ENCODE measurements at regions not wholly inside any gene's neighbourhood (a gene's known extent, or its start where the extent isn't known, plus 50 kb on each side); places are given as distances from the start of the nearest gene placed in this dataset.

DNA sequence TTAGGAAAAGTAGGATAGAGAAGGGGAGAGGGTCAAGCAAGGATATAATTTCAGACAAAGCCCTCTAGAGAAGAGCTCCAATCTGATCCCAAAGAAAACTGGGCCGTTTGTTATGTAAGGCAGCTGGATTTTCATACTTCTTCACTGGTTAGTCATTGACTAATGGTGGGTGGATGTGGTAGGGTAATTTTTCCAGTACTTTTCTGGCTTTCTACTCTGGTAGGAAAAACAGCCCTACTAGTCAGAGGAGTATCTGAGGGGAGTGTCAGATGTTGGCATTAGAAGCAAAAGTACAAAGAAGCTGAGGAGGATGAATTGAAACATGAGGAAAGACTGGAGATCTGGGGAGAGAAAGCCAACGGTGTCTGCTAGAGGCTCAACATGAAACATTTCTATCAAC is 145.3 kb downstream of the TNFSF18 start:
- ChIA-PET POLR2A (interaction anchor here (2.3 kb wide), 1 partner anchor 11 kb away, joined by 10 read pairs; no protein-coding TSS in a partner anchor), CTCF (no interaction called here)
- H3K27ac ChIP-seq (ENCODE audit: low read depth, low read length), result no peak overlapping the region
- H3K4me3 ChIP-seq (ENCODE audit: low read length), result no peak overlapping the region
- Mint-ChIP-seq H3K4me1 (peaks cover 24 to 36% (median 35%) of the 10 kb centered on the region in 3 donors), H3K27ac (no peak overlapping the region), H3K36me3 (peaks cover 0 to 6% (median 0%) of the 10 kb centered on the region in 3 donors), H3K9me3 (peaks cover 0 to 2% (median 0%) of the 10 kb centered on the region in 5 donors), H3K4me3 (no peak overlapping the region), H3K27me3 (no peaks in the 10 kb centered on the region)
- no peaks in the 10 kb centered on the region for H3K9me3 ChIP-seq (ENCODE audit: low read length)
- no peaks in the 10 kb centered on the region for H3K36me3 ChIP-seq (ENCODE audit: insufficient read depth, low read length)
- H3K4me1 ChIP-seq (ENCODE audit: insufficient read depth, low read length), result peaks cover 22% of the 10 kb centered on the region
- H3K27me3 ChIP-seq (ENCODE audit: insufficient read depth, low read length, poor library complexity, severe bottlenecking), result no peaks in the 10 kb centered on the region
- DNase-seq, result no peak

DNA sequence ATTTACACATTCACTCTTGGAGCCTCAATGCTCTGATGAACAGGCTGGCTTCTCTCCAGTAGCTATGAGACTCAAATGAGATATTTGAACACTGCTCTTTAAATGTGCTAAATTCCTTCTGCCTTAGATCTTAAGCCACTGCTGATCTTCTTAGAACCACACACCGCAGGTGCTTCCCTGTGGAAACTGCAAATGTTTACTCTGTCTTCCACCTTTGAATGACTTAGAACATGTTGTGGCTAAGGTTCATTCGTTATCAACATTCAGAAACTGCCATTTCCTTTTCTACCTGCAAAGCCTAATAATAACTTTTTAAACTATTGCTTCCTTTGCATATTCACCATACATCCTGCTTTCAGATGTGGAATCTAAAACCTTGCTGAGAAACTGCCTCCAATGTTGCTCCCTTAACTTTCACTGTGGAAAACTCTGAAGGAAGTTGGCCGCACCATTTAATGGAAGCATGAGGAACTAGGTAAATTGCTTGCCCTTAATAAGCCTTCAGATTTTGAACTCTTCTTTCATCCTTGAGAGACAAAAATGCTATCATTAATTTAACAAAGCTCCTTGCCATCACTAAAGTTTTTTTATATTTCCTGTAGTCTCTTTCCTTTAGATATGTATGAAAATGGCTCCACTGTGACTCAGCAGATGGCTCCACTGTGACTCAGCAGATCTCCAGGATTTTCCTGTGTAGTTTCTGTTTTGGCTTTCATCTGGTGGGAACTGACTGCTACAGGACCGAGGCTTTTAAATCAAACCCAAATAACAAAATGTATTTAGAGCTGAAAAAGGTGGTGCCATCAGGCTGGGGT is 143.8 kb downstream of the TNFSF18 start:
- Mint-ChIP-seq H3K27me3 (no peaks in the 10 kb centered on the region), H3K4me3 (peak overlapping the region in 5 of 7 donors; percentile 6 to 55 (median 15)), H3K27ac (peak overlapping the region in 6 of 8 donors; percentile 22 to 73 (median 38)), H3K9me3 (peaks cover 0 to 2% (median 0%) of the 10 kb centered on the region in 5 donors), H3K4me1 (peaks cover 15 to 27% (median 26%) of the 10 kb centered on the region in 3 donors), H3K36me3 (no peaks in the 10 kb centered on the region)
- Histone ChIP-seq H3K27ac (ENCODE audit: low read depth, low read length) (no peak overlapping the region), H3K27me3 (ENCODE audit: insufficient read depth, low read length, poor library complexity, severe bottlenecking) (no peaks in the 10 kb centered on the region), H3K4me3 (ENCODE audit: low read length) (no peak overlapping the region), H3K4me1 (ENCODE audit: insufficient read depth, low read length) (peaks cover 20% of the 10 kb centered on the region), H3K9me3 (ENCODE audit: low read length) (no peaks in the 10 kb centered on the region), H3K36me3 (ENCODE audit: insufficient read depth, low read length) (no peaks in the 10 kb centered on the region)
- CTCF ChIA-PET, result no interaction called here
- DNase-seq, result peak in 4 of 5 donors; percentile 6 to 57 (median 22)
- POLR2A ChIA-PET, result interaction anchor here (2.3 kb wide), 1 partner anchor 12 kb away, joined by 10 read pairs; no protein-coding TSS in a partner anchor

GRCh38 chr1:172907834-172908326 is 142.9 kb downstream of the TNFSF18 start:
- peak overlapping the region in 1 of 8 donors; percentile 37 for H3K27ac Mint-ChIP-seq

DNA sequence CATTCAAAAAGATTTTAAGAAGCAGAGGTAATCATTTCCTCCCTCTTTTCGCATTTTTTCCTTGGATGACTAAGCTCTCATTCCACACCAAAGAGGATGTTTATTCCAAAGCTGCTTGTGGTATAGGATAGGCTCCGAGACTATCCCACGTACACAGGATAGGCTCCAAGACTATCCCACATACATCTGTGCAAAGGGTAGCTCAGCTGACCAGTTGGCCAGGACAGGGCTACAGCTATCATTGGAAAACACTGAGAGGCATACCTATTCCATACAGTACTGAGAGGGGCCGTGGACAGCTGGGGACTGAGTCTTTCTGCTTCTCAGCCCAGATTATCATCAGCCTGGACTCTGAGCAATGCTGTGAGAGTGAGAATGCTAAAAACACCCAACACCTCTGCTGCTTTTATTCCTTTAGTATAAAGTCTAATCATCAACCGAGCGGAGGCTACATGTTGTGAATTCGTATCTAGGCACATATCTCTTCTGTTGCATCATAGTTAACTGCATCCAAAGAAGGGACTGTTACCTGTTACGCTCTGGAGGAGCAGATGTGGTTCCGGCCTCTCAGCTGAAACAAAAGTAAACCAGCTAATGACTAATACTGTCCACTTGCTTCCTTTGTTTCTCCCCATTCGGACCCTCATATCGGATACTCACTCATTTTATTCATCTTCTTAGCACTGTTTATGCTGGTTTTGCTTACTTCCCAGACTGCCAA is 141.0 kb downstream of the TNFSF18 start:
- Mint-ChIP-seq H3K36me3 (peaks cover 0 to 5% (median 3%) of the 10 kb centered on the region in 3 donors), H3K4me3 (no peak overlapping the region), H3K9me3 (peaks cover 0 to 11% (median 8%) of the 10 kb centered on the region in 5 donors), H3K27me3 (peaks cover 0 to 2% of the 10 kb centered on the region in 2 donors), H3K4me1 (peaks cover 15 to 27% (median 26%) of the 10 kb centered on the region in 3 donors), H3K27ac (no peak overlapping the region)
- no peak overlapping the region for H3K4me3 ChIP-seq (ENCODE audit: low read length)
- no peaks in the 10 kb centered on the region for H3K27me3 ChIP-seq (ENCODE audit: insufficient read depth, low read length, poor library complexity, severe bottlenecking)
- no peaks in the 10 kb centered on the region for H3K36me3 ChIP-seq (ENCODE audit: insufficient read depth, low read length)
- peaks cover 20% of the 10 kb centered on the region for H3K4me1 ChIP-seq (ENCODE audit: insufficient read depth, low read length)
- DNase-seq, result no peak
- CTCF ChIA-PET, result interaction anchor here (1.2 kb wide), 1 partner anchor 16 kb away, joined by 3 read pairs; no protein-coding TSS in a partner anchor
- POLR2A ChIA-PET, result no interaction called here
- peaks cover 10% of the 10 kb centered on the region for H3K9me3 ChIP-seq (ENCODE audit: low read length)
- H3K27ac ChIP-seq (ENCODE audit: low read depth, low read length), result no peak overlapping the region

More at GRCh38 chr1:172907834-172908326, 142.9 kb downstream of the TNFSF18 start:
- Mint-ChIP-seq H3K36me3 (peaks cover 0 to 3% (median 1%) of the 10 kb centered on the region in 3 donors), H3K4me1 (peaks cover 15 to 27% (median 26%) of the 10 kb centered on the region in 3 donors), H3K9me3 (peaks cover 0 to 4% (median 2%) of the 10 kb centered on the region in 5 donors), H3K27me3 (peaks cover 0 to under 1% of the 10 kb centered on the region in 2 donors), H3K4me3 (no peak overlapping the region)
- ChIA-PET CTCF (no interaction called here), POLR2A (interaction anchor here (2.3 kb wide), 1 partner anchor 13 kb away, joined by 10 read pairs; no protein-coding TSS in a partner anchor)
- H3K36me3 ChIP-seq (ENCODE audit: insufficient read depth, low read length), result no peaks in the 10 kb centered on the region
- peaks cover 20% of the 10 kb centered on the region for H3K4me1 ChIP-seq (ENCODE audit: insufficient read depth, low read length)
- H3K27ac ChIP-seq (ENCODE audit: low read depth, low read length), result no peak overlapping the region
- no peak overlapping the region for H3K4me3 ChIP-seq (ENCODE audit: low read length)
- H3K27me3 ChIP-seq (ENCODE audit: insufficient read depth, low read length, poor library complexity, severe bottlenecking), result no peaks in the 10 kb centered on the region
- DNase-seq, result no peak
- peaks cover 4% of the 10 kb centered on the region for H3K9me3 ChIP-seq (ENCODE audit: low read length)

DNA sequence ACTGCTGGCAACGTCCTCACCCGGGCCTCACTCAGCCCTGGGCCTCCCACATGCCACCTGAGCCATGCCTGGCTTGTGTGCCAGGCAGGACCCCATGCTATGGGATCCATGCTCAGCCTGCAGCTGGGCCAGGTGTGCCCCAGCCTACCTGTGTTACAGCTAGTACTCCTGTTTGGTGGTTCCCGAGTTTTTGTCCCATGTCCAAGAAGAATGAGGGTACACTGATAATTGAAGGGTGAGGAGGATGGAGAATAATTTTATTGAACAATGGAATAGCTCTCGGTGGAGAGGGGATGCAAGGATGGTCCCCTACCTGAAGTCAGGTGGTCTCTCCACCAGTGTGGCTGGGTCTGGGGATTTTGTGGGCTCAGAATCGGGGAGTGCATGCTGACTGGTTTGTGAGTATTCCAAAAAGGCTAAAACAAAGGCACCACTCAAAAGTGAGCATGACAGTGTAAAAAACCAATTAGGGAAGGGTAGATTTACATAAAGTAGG is 137.9 kb downstream of the TNFSF18 start:
- H3K9me3 ChIP-seq (ENCODE audit: low read length), result peaks cover 10% of the 10 kb centered on the region
- H3K4me1 ChIP-seq (ENCODE audit: insufficient read depth, low read length), result no peaks in the 10 kb centered on the region
- H3K27ac ChIP-seq (ENCODE audit: low read depth, low read length), result no peak overlapping the region
- Mint-ChIP-seq H3K36me3 (peaks cover 0 to 5% (median 3%) of the 10 kb centered on the region in 3 donors), H3K4me3 (no peak overlapping the region), H3K27ac (peak overlapping the region in 1 of 8 donors; percentile 59), H3K4me1 (peaks cover 0 to 2% (median 1%) of the 10 kb centered on the region in 3 donors), H3K9me3 (peaks cover 0 to 11% (median 7%) of the 10 kb centered on the region in 5 donors), H3K27me3 (peaks cover 0 to 2% of the 10 kb centered on the region in 2 donors)
- H3K4me3 ChIP-seq (ENCODE audit: low read length), result no peak overlapping the region
- POLR2A ChIA-PET, result no interaction called here
- CTCF ChIA-PET, result no interaction called here
- H3K36me3 ChIP-seq (ENCODE audit: insufficient read depth, low read length), result no peaks in the 10 kb centered on the region
- DNase-seq, result no peak
- no peaks in the 10 kb centered on the region for H3K27me3 ChIP-seq (ENCODE audit: insufficient read depth, low read length, poor library complexity, severe bottlenecking)

DNA sequence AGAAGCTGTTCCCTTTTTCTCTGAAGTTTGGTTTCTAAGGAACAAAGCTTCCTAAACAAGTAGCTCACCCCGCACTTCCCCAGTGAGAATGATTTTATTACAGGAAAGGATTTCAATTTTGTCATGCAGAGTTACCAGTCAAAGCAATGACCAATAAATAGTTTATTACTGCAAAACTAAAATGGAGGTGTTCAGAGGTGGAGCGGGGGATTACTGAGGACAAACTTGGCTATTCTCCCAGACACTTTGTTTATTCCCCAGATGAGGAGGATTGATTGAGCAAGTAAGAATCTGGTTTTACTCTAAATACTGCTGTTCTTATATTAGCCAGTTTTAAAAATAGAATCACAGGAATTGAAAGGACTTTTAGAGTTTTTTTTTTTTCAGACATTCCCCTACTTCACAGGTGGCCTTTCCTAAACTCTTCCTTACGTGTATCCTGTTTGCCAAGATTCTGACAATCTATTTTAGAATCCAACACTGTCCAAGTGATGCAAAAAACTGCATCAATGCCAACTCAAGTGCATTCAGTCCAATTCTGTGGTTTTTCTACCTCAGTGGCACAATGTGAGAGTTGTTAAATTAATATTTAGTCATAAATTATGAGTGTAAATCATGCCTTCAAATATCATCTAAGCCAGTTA is 136.1 kb downstream of the TNFSF18 start:
- Histone ChIP-seq H3K4me3 (ENCODE audit: low read length) (no peak overlapping the region), H3K9me3 (ENCODE audit: low read length) (peaks cover 10% of the 10 kb centered on the region), H3K27ac (ENCODE audit: low read depth, low read length) (no peak overlapping the region), H3K36me3 (ENCODE audit: insufficient read depth, low read length) (no peaks in the 10 kb centered on the region), H3K4me1 (ENCODE audit: insufficient read depth, low read length) (no peaks in the 10 kb centered on the region), H3K27me3 (ENCODE audit: insufficient read depth, low read length, poor library complexity, severe bottlenecking) (no peaks in the 10 kb centered on the region)
- no peak for DNase-seq
- Mint-ChIP-seq H3K36me3 (peaks cover 0 to 5% (median 3%) of the 10 kb centered on the region in 3 donors), H3K27ac (no peak overlapping the region), H3K4me3 (no peak overlapping the region), H3K9me3 (peaks cover 0 to 11% (median 6%) of the 10 kb centered on the region in 5 donors), H3K4me1 (no peaks in the 10 kb centered on the region), H3K27me3 (peaks cover 0 to 2% of the 10 kb centered on the region in 2 donors)
- ChIA-PET POLR2A (no interaction called here), CTCF (no interaction called here)

DNA sequence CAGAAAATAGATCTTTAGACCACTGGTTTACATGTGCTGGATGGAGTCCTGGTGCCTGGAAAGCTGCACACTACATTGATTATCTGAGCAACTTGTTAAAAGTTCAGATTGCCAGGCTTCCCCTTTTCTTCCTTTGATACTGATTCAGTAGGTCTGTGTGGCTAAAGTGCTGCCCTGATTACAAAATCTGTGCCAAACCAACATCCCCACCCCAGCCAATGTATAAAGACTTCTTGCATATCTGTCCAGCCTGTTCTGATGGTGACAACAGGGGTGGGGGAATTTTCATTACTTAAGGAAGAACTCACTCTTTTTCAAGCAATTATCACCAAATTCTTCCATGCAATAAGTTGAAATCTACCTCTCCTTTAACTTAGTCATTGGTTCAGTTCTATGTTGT is 135.5 kb downstream of the TNFSF18 start:
- Histone ChIP-seq H3K27ac (ENCODE audit: low read depth, low read length) (no peak overlapping the region), H3K4me3 (ENCODE audit: low read length) (no peak overlapping the region), H3K27me3 (ENCODE audit: insufficient read depth, low read length, poor library complexity, severe bottlenecking) (no peaks in the 10 kb centered on the region), H3K9me3 (ENCODE audit: low read length) (peaks cover 10% of the 10 kb centered on the region), H3K4me1 (ENCODE audit: insufficient read depth, low read length) (no peaks in the 10 kb centered on the region), H3K36me3 (ENCODE audit: insufficient read depth, low read length) (no peaks in the 10 kb centered on the region)
- no peak for DNase-seq
- ChIA-PET POLR2A (no interaction called here), CTCF (interaction anchor here (1.2 kb wide), 1 partner anchor 21 kb away, joined by 3 read pairs; no protein-coding TSS in a partner anchor)
- Mint-ChIP-seq H3K4me3 (no peak overlapping the region), H3K9me3 (peaks cover 0 to 11% (median 6%) of the 10 kb centered on the region in 5 donors), H3K27ac (no peak overlapping the region), H3K36me3 (peaks cover 0 to 5% (median 3%) of the 10 kb centered on the region in 3 donors), H3K27me3 (peaks cover 0 to 2% of the 10 kb centered on the region in 2 donors), H3K4me1 (no peaks in the 10 kb centered on the region)

Measured in CD8-positive, alpha-beta memory T cell (primary cell).